ENCODE measurements at regions not wholly inside any gene's neighbourhood (a gene's known extent, or its start where the extent isn't known, plus 50 kb on each side); places are given as distances from the start of the nearest gene placed in this dataset.

DNA sequence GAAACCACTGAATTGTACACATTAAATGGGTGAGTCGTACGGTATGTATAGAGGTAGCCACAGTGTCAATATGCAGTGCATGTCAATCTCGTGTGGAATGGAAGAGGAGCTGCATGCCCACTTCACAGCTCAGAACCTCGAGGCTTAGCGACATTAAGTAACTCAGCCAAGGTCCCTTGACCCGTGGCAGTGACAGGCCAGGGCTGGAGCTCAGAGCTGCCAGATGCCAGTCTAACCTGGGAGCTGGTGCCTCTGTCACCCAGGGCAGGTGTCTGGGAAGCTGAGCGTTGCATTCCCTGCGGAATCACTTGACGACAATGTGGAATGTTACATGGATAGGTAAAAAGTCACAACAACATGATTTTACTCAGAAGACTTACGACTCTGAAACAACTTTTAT lies 298.1 kb downstream of the FOXL1 start:
- Histone ChIP-seq H3K27ac (ENCODE audit: low read depth, low read length) (no peak overlapping the region), H3K27me3 (ENCODE audit: control insufficient read depth, insufficient read depth, low read length, poor library complexity, severe bottlenecking) (no peaks in the 10 kb centered on the region), H3K9ac (ENCODE audit: extremely low read depth, low read length, poor library complexity, severe bottlenecking) (no peak overlapping the region), H3K4me3 (ENCODE audit: low read length) (no peak overlapping the region), H3K9me3 (ENCODE audit: control insufficient read depth, low read length) (no peaks in the 10 kb centered on the region), H3K36me3 (ENCODE audit: control insufficient read depth, insufficient read depth, low read length) (no peaks in the 10 kb centered on the region), H3K4me1 (ENCODE audit: control insufficient read depth, insufficient read depth, low read length) (no peaks in the 10 kb centered on the region)
- Mint-ChIP-seq H3K27me3 (ENCODE audit: insufficient read depth) (peaks cover 4% of the 10 kb centered on the region), H3K36me3 (ENCODE audit: low read depth) (no peaks in the 10 kb centered on the region), H3K27ac (no peak overlapping the region), H3K4me1 (no peaks in the 10 kb centered on the region), H3K4me3 (no peak overlapping the region), H3K9me3 (peaks cover 5% of the 10 kb centered on the region)
- no peak for TF ChIP-seq CTCF (conservative IDR thresholded peaks at IDR 0.05)
- 87 to 95% methylated on average over 9 to 10 of the region's 10 CpGs for WGBS, 2 experiments (ENCODE audit: insufficient coverage in 1 of 2, insufficient read length in 1 of 2)
- no peak for DNase-seq

GRCh38 chr16:86877108-86877507 lies 298.8 kb downstream of the FOXL1 start:
- Histone ChIP-seq H3K27ac (ENCODE audit: low read depth, low read length) (no peak overlapping the region), H3K4me1 (ENCODE audit: control insufficient read depth, insufficient read depth, low read length) (no peaks in the 10 kb centered on the region), H3K9me3 (ENCODE audit: control insufficient read depth, low read length) (no peaks in the 10 kb centered on the region), H3K9ac (ENCODE audit: extremely low read depth, low read length, poor library complexity, severe bottlenecking) (no peak overlapping the region), H3K27me3 (ENCODE audit: control insufficient read depth, insufficient read depth, low read length, poor library complexity, severe bottlenecking) (no peaks in the 10 kb centered on the region), H3K36me3 (ENCODE audit: control insufficient read depth, insufficient read depth, low read length) (no peaks in the 10 kb centered on the region), H3K4me3 (ENCODE audit: low read length) (no peak overlapping the region)
- H3K27ac Mint-ChIP-seq = no peak overlapping the region
- no peak overlapping the region for H3K4me3 Mint-ChIP-seq
- peaks cover 5% of the 10 kb centered on the region for H3K9me3 Mint-ChIP-seq
- H3K4me1 Mint-ChIP-seq = no peaks in the 10 kb centered on the region
- WGBS, 2 experiments (ENCODE audit: insufficient coverage in 1 of 2, insufficient read length in 1 of 2) = 88 to 97% methylated on average over 9 to 10 of the region's 10 CpGs
- DNase-seq = no peak
- no peaks in the 10 kb centered on the region for H3K36me3 Mint-ChIP-seq (ENCODE audit: low read depth)
- H3K27me3 Mint-ChIP-seq (ENCODE audit: insufficient read depth) = peaks cover 3% of the 10 kb centered on the region
- TF ChIP-seq CTCF (conservative IDR thresholded peaks at IDR 0.05) = no peak

DNA sequence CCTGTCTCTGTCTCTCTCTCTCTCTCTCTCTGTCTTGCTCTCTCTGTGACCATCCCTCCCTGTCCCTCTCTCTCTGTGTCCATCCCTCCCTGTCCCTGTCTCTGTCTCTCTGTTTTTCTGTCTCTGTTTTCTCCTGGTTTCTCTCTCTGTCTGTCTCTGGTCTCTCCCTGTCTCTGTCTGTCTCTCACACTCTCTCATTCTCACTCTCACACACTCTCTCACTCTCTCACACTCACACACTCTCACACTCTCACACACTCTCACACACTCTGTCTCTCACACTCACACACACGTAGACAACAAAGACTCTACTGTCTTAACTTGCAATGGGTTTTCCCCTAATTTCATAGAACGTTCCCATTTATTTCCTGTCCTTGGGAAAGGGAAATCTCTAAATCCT lies 299.5 kb downstream of the FOXL1 start:
- peaks cover 3% of the 10 kb centered on the region for H3K27me3 Mint-ChIP-seq (ENCODE audit: insufficient read depth)
- WGBS, 2 experiments (ENCODE audit: insufficient coverage in 1 of 2, insufficient read length in 1 of 2) = 86 to 100% methylated on average over 1 to 2 of the region's 2 CpGs

More for the DNA sequence above, 299.5 kb downstream of the FOXL1 start:
- H3K27ac Mint-ChIP-seq = no peak overlapping the region
- no peaks in the 10 kb centered on the region for H3K36me3 Mint-ChIP-seq (ENCODE audit: low read depth)
- H3K4me1 Mint-ChIP-seq = no peaks in the 10 kb centered on the region
- Histone ChIP-seq H3K9ac (ENCODE audit: extremely low read depth, low read length, poor library complexity, severe bottlenecking) (no peak overlapping the region), H3K4me1 (ENCODE audit: control insufficient read depth, insufficient read depth, low read length) (no peaks in the 10 kb centered on the region), H3K4me3 (ENCODE audit: low read length) (no peak overlapping the region), H3K36me3 (ENCODE audit: control insufficient read depth, insufficient read depth, low read length) (no peaks in the 10 kb centered on the region), H3K9me3 (ENCODE audit: control insufficient read depth, low read length) (no peaks in the 10 kb centered on the region), H3K27me3 (ENCODE audit: control insufficient read depth, insufficient read depth, low read length, poor library complexity, severe bottlenecking) (no peaks in the 10 kb centered on the region), H3K27ac (ENCODE audit: low read depth, low read length) (no peak overlapping the region)
- no peak for TF ChIP-seq CTCF (conservative IDR thresholded peaks at IDR 0.05)
- no peak overlapping the region for H3K4me3 Mint-ChIP-seq
- H3K9me3 Mint-ChIP-seq = peaks cover 5% of the 10 kb centered on the region
- no peak for DNase-seq

Measured in endodermal cell (in vitro differentiated cells).